A549 (cell line): ENCODE measurements at regions not wholly inside any gene's neighbourhood (a gene's known extent, or its start where the extent isn't known, plus 50 kb on each side); places are given as distances from the start of the nearest gene placed in this dataset.
A peak's percentile ranks its signal among the peaks of the same experiment; 100 is the strongest.

Source experiments
- ATAC-seq, 2 experiments: fragments of 200-7000 bp in 1 of 2; fragments of >200 bp in 1 of 2; cut with Nextera tagmentation in 1 of 2; cut with Tn5 transposase in 1 of 2; 3 replicates each; pipeline versions ENCODE4 v1.8.0 to v1.9.1; 2018 to 2020; ENCODE audit warnings: mild to moderate bottlenecking in 1 of 2, moderate library complexity in 1 of 2
- CTCF ChIA-PET: fragments of 300-600 bp; sonication (Branson Sonifier 250); formaldehyde crosslinking; extraction: SDS; loops from one replicate; lab custom pipeline; 2021; ENCODE audit warnings: antibody characterized with exemption, inconsistent platforms; lab: Yijun Ruan, JAX
- POLR2A ChIA-PET: fragments of 350-600 bp; formaldehyde crosslinking; extraction: SDS; loops from one replicate; lab custom pipeline; 2021; ENCODE audit warnings: antibody characterized with exemption, inconsistent platforms; lab: Yijun Ruan, JAX
- DNase-seq, 2 experiments: peaks; one replicate each; pipeline versions ENCODE4 v3.0.0 to v3.0.0-alpha.2; 2011 to 2016; ENCODE audit warnings: low read depth in 1 of 2, low spot score in 1 of 2
- FAIRE-seq: peaks from 2 replicates; lab custom pipeline; 2011; peaks lifted over from hg19 to GRCh38; lab: Jason Lieb, UNC
- H3K27ac ChIP-seq, 2 experiments: fragments of >200 bp; sonication (Bioruptor Twin); formaldehyde crosslinking; 3 replicates each; pipeline ENCODE4 v1.5.1; 2016 to 2017
- H3K4me1 ChIP-seq: fragments of >200 bp; sonication (Bioruptor Twin); formaldehyde crosslinking; 3 replicates; pipeline ENCODE4 v1.6.1; 2016
- H3K4me2 ChIP-seq: fragments of >200 bp; sonication (Bioruptor Twin); formaldehyde crosslinking; 3 replicates; pipeline ENCODE4 v1.6.1; 2016
- H3K4me3 ChIP-seq: fragments of >200 bp; sonication (Bioruptor Twin); formaldehyde crosslinking; 3 replicates; pipeline ENCODE4 v1.5.1; 2016
- H3K9me3 ChIP-seq: fragments of >200 bp; sonication (Bioruptor Twin); formaldehyde crosslinking; 3 replicates; pipeline ENCODE4 v1.6.1; 2016
- BCL3 ChIP-seq: fragments of >200 bp; sonication (Bioruptor Twin); formaldehyde crosslinking; IDR thresholded peaks from 3 replicates; pipeline ENCODE4 v1.6.1; 2016
- BHLHE40 ChIP-seq: IDR thresholded peaks from 2 replicates; pipeline ENCODE4 v1.6.1; 2012; ENCODE audit warnings: low read depth, low read length, inconsistent platforms
- CEBPB ChIP-seq, 2 experiments: fragments of >200 bp in 1 of 2; sonication (Bioruptor Twin) in 1 of 2; formaldehyde crosslinking in 1 of 2; IDR thresholded peaks; 2 replicates each; pipeline ENCODE4 v1.6.1; 2012 to 2016
- E2F6 ChIP-seq: IDR thresholded peaks from 2 replicates; pipeline ENCODE4 v1.6.1; 2012; ENCODE audit warnings: low read depth, borderline replicate concordance
- EHMT2 ChIP-seq: fragments of 200-600 bp; sonication (generic); IDR thresholded peaks from 2 replicates; pipeline ENCODE4 v1.6.1; 2016; ENCODE audit warnings: antibody characterized with exemption, low read depth, mild to moderate bottlenecking, moderate library complexity
- EP300 ChIP-seq, 2 experiments: fragments of >200 bp; sonication (Bioruptor Twin); formaldehyde crosslinking; IDR thresholded peaks; 2 replicates in 1 of 2; 3 replicates in 1 of 2; pipeline ENCODE4 v1.6.1; 2016 to 2017
- FOXS1 ChIP-seq: fragments of 250-450 bp; sonication (Bioruptor Pico); IDR thresholded peaks from 2 replicates; pipeline ENCODE4 v1.5.0; 2020; ENCODE audit warnings: mild to moderate bottlenecking, moderate library complexity
- HOXB13 ChIP-seq: fragments of 250-450 bp; sonication (Bioruptor Pico); IDR thresholded peaks from 2 replicates; pipeline ENCODE4 v1.5.0; 2020; ENCODE audit warnings: low read depth, mild to moderate bottlenecking, moderate library complexity
- HOXB5 ChIP-seq: fragments of 250-450 bp; sonication (Bioruptor Pico); IDR thresholded peaks from 2 replicates; pipeline ENCODE4 v1.5.0; 2020; ENCODE audit warnings: mild to moderate bottlenecking, moderate library complexity
- KDM1A ChIP-seq: fragments of 200-600 bp; sonication (generic); IDR thresholded peaks from 2 replicates; pipeline ENCODE4 v1.6.1; 2016; ENCODE audit warnings: low read depth, mild to moderate bottlenecking
- MAX ChIP-seq: IDR thresholded peaks from 2 replicates; pipeline ENCODE4 v1.6.1; 2012
- NPAS2 ChIP-seq: fragments of 250-450 bp; sonication (Bioruptor Pico); IDR thresholded peaks from 2 replicates; pipeline ENCODE4 v1.8.0; 2022; ENCODE audit warnings: mild to moderate bottlenecking, moderate library complexity, borderline replicate concordance
- PHF8 ChIP-seq: fragments of 200-600 bp; sonication (generic); IDR thresholded peaks from 2 replicates; pipeline ENCODE4 v1.6.1; 2016; ENCODE audit warnings: low read depth, mild to moderate bottlenecking, antibody characterized with exemption, moderate library complexity, borderline replicate concordance
- POLR2A ChIP-seq: IDR thresholded peaks from 2 replicates; pipeline ENCODE4 v1.6.1; 2012; ENCODE audit warnings: mild to moderate bottlenecking, low read length
- RARB ChIP-seq: fragments of 250-450 bp; sonication (Bioruptor Pico); IDR thresholded peaks from 2 replicates; pipeline ENCODE4 v1.8.0; 2021; ENCODE audit warnings: mild to moderate bottlenecking, moderate library complexity
- SMC3 ChIP-seq: fragments of >200 bp; sonication (Bioruptor Twin); formaldehyde crosslinking; IDR thresholded peaks from 3 replicates; pipeline ENCODE4 v1.6.1; 2018; ENCODE audit warnings: inconsistent platforms
- TFCP2L1 ChIP-seq: fragments of 250-450 bp; sonication (Bioruptor Pico); IDR thresholded peaks from 2 replicates; pipeline ENCODE4 v1.5.0; 2021; ENCODE audit warnings: mild to moderate bottlenecking
- USF2 ChIP-seq: fragments of 450-650 bp; IDR thresholded peaks from 2 replicates; pipeline ENCODE4 v1.6.1; 2014; ENCODE audit warnings: antibody characterized with exemption
- ZC3H11A ChIP-seq: fragments of 450-650 bp; IDR thresholded peaks from 2 replicates; pipeline ENCODE4 v1.6.1; 2014; ENCODE audit warnings: antibody characterized with exemption, mild to moderate bottlenecking
- WGBS: methylation state at CpG from one replicate; pipeline ENCODE4 v1.1.6; 2017; ENCODE audit errors: missing lambda C conversion rate; 5-methylcytosine and 5-hydroxymethylcytosine counted together
- TF ChIP-seq, protein P1 (sequence below): fragments of 150-350 bp; IDR thresholded peaks from 2 replicates; pipeline ENCODE4 v1.6.1; 2014; ENCODE audit warnings: low read depth, mild to moderate bottlenecking, low read length
- TF ChIP-seq, protein P2 (sequence below): fragments of 250-450 bp; sonication (Bioruptor Pico); IDR thresholded peaks from 2 replicates; pipeline ENCODE4 v1.5.0; 2020; ENCODE audit warnings: low read depth, mild to moderate bottlenecking, moderate library complexity
- TF ChIP-seq, protein P3 (sequence below): fragments of >200 bp; sonication (Bioruptor Twin); formaldehyde crosslinking; IDR thresholded peaks from 3 replicates; pipeline ENCODE4 v1.5.1; 2016

DNA sequence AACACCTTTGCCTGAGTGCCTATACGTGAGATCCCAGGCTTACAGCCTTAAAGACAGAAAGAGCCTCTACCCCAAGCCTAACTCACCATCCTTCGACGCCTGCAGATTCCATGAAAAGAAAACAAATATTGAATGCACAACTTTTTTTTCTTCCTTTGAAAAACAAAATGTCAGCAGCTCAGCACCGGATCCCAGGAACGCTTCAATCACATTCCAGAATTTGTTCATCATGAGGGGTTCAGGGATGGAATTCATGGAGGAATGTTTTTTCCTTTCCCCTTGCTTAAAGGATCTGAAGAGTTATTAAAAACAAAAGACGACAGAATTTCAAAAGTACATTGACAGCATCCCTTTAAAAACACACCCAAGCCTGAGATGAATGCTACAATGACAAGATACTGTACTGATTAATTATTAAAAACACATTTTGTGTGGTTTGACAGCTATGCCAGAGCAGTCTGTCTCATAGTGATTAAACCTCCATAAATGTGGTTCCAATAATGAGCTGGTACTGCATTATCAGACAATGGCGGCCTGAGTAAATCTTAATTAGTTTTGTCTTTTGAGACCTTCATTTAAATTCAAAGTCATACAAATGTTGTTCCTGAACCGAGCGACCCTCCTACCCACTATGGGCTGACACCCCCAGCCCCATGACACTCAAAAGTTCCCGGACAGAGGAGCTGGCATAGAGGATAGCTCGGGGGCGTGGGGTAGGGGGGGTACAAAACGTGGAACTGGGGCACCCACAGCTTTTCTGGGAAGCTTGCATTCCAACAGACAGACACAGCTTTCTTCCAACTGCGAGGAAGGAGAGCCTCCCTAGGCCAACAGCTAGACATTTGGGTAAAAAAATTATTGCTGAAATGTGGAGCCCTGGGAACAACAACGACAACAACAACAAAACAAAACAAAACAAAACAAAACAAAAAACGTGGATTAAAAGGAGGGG, 227.5 kb downstream of the TTC32 start (continued):
- TF ChIP-seq KDM1A (no peak), BHLHE40 (no peak), SMC3 (no peak), EP300 (IDR thresholded peaks at IDR 0.05) (no peak), HOXB5 (CRISPR knock-in tag) (no peak), ZC3H11A (no peak)
- TF ChIP-seq, protein P1, sequence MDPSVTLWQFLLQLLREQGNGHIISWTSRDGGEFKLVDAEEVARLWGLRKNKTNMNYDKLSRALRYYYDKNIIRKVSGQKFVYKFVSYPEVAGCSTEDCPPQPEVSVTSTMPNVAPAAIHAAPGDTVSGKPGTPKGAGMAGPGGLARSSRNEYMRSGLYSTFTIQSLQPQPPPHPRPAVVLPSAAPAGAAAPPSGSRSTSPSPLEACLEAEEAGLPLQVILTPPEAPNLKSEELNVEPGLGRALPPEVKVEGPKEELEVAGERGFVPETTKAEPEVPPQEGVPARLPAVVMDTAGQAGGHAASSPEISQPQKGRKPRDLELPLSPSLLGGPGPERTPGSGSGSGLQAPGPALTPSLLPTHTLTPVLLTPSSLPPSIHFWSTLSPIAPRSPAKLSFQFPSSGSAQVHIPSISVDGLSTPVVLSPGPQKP, result no peak

GRCh38 chr2:19673213-19673791, 228.5 kb downstream of the TTC32 start:
- Histone ChIP-seq H3K4me3 (no peak overlapping the region), H3K9me3 (no peaks in the 10 kb centered on the region), H3K4me2 (peak overlapping the region; percentile 15), H3K27ac (peak overlapping the region in 1 of 2 experiments; percentile 58; a peak in 4 of 6 replicates), H3K4me1 (peaks cover 34% of the 10 kb centered on the region)
- ChIA-PET POLR2A (interaction anchor here (0.5 kb wide), 1 partner anchor 9 kb away, joined by 3 read pairs; no protein-coding TSS in a partner anchor), CTCF (interaction anchor here (1.3 kb wide), 1 partner anchor 304 kb away, joined by 3 read pairs; no protein-coding TSS in a partner anchor)
- ATAC-seq (peak; percentile 54 to 71; a peak in 5 of 6 replicates), DNase-seq (peak; percentile 46 to 51), FAIRE-seq (no peak)
- TF ChIP-seq USF2 (no peak), BCL3 (no peak), FOXS1 (CRISPR knock-in tag) (no peak), EP300 (IDR thresholded peaks at IDR 0.05) (no peak), RARB (CRISPR knock-in tag) (no peak), MAX (peak; percentile 40; the same call in 1 of the 2 replicates)
- TF ChIP-seq, protein P2, sequence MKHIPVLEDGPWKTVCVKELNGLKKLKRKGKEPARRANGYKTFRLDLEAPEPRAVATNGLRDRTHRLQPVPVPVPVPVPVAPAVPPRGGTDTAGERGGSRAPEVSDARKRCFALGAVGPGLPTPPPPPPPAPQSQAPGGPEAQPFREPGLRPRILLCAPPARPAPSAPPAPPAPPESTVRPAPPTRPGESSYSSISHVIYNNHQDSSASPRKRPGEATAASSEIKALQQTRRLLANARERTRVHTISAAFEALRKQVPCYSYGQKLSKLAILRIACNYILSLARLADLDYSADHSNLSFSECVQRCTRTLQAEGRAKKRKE, result no peak
- 29% methylated on average over 11 of the region's 11 CpGs for WGBS

DNA sequence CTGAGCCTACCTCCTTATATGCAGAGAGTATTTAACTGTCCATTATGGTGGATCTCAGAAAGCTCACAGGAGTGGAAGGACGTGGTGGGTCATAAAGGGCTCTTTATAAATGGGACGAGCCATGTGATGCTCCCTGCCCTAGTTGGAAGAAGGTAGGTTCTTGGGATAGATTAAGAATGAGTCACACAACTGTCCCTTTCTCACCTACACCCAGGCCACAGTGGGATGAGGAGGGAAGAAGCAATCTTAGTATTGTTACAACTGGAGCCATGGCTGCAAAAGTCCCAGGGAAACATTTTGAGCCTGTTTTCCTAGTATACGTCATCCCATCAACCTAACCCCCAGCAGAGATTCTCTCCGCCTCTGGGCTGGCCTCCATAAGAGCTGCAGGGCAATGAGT, 229.9 kb downstream of the TTC32 start:
- Histone ChIP-seq H3K27ac (peak overlapping the region in 1 of 2 experiments; percentile 58; a peak in 3 of 6 replicates), H3K4me3 (no peak overlapping the region), H3K4me1 (peaks cover 39% of the 10 kb centered on the region), H3K9me3 (no peaks in the 10 kb centered on the region), H3K4me2 (no peak overlapping the region)
- 87% methylated on average over 4 of the region's 4 CpGs for WGBS
- no peak for ATAC-seq
- FAIRE-seq, result no peak
- no peak for DNase-seq
- ChIA-PET POLR2A (no interaction called here), CTCF (no interaction called here)
- TF ChIP-seq PHF8 (no peak), POLR2A (no peak), HOXB13 (no peak), NPAS2 (CRISPR knock-in tag) (no peak), TFCP2L1 (CRISPR knock-in tag) (no peak), EHMT2 (no peak), E2F6 (no peak), EP300 (IDR thresholded peaks at IDR 0.05) (no peak), CEBPB (IDR thresholded peaks at IDR 0.05) (no peak)
- TF ChIP-seq, protein P3, sequence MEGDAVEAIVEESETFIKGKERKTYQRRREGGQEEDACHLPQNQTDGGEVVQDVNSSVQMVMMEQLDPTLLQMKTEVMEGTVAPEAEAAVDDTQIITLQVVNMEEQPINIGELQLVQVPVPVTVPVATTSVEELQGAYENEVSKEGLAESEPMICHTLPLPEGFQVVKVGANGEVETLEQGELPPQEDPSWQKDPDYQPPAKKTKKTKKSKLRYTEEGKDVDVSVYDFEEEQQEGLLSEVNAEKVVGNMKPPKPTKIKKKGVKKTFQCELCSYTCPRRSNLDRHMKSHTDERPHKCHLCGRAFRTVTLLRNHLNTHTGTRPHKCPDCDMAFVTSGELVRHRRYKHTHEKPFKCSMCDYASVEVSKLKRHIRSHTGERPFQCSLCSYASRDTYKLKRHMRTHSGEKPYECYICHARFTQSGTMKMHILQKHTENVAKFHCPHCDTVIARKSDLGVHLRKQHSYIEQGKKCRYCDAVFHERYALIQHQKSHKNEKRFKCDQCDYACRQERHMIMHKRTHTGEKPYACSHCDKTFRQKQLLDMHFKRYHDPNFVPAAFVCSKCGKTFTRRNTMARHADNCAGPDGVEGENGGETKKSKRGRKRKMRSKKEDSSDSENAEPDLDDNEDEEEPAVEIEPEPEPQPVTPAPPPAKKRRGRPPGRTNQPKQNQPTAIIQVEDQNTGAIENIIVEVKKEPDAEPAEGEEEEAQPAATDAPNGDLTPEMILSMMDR, result no peak
